Epithelial cell of esophagus (primary cell): ENCODE measurements at regions not wholly inside any gene's neighbourhood (a gene's known extent, or its start where the extent isn't known, plus 50 kb on each side); places are given as distances from the start of the nearest gene placed in this dataset.

Experiments used
- DNase-seq: peaks from one replicate; pipeline ENCODE4 v3.0.0; 2010; ENCODE audit warnings: low read depth
- H3K4me3 ChIP-seq: 2 replicates; pipeline ENCODE4 v1.5.1; 2011; ENCODE audit warnings: mild to moderate bottlenecking, low read length, control low read depth
- TF ChIP-seq, protein P1 (sequence below): IDR thresholded peaks from 2 replicates; pipeline ENCODE4 v1.5.1; 2011; ENCODE audit warnings: low read depth, mild to moderate bottlenecking, low read length, control low read depth, inconsistent platforms; ENCODE audit not compliant: insufficient read depth; ENCODE audit errors: missing control alignments

DNA sequence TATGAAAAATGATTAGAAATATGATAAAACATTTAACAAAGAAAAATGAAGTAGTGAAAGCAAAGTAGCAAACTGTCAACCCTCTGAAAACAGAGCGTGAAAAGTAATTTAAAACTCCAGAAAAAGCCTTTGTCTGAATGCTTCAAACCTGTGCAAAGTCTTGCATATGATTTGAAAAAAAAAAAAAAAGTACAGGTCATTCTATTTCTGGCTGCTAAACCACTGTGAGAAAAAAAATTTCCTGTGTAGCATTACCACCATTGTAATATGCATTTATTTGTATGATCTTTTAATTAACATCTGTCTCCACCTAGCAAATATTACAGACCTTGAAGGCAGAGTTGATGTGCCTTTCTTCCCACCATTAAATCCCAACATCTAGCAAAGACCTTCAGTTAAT is 82.1 kb upstream of the CCDC68 start:
- no peak for DNase-seq
- TF ChIP-seq, protein P1, sequence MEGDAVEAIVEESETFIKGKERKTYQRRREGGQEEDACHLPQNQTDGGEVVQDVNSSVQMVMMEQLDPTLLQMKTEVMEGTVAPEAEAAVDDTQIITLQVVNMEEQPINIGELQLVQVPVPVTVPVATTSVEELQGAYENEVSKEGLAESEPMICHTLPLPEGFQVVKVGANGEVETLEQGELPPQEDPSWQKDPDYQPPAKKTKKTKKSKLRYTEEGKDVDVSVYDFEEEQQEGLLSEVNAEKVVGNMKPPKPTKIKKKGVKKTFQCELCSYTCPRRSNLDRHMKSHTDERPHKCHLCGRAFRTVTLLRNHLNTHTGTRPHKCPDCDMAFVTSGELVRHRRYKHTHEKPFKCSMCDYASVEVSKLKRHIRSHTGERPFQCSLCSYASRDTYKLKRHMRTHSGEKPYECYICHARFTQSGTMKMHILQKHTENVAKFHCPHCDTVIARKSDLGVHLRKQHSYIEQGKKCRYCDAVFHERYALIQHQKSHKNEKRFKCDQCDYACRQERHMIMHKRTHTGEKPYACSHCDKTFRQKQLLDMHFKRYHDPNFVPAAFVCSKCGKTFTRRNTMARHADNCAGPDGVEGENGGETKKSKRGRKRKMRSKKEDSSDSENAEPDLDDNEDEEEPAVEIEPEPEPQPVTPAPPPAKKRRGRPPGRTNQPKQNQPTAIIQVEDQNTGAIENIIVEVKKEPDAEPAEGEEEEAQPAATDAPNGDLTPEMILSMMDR, result no peak
- no peak overlapping the region for H3K4me3 ChIP-seq

DNA sequence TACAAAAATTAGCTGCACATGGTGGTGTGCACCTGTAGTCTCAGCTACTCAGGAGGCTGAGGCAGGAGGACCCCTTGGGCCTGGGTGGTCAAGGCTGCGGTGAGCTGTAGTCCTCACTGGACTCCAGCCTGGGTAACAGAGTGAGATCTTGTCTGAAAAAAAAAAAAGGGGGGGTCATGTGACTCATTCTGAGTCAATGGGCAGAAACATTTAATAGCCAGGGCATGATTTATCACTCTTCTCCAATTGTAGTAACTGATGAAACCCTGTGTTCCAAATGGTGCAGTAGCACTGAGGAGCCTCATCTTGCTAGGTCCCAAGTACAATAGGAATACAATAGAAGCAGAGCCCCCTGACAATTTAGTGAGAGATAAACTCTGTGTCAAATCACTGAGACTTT is 78.9 kb upstream of the CCDC68 start:
- TF ChIP-seq, protein P1, result no peak
- peak; percentile 31 for DNase-seq

DNA sequence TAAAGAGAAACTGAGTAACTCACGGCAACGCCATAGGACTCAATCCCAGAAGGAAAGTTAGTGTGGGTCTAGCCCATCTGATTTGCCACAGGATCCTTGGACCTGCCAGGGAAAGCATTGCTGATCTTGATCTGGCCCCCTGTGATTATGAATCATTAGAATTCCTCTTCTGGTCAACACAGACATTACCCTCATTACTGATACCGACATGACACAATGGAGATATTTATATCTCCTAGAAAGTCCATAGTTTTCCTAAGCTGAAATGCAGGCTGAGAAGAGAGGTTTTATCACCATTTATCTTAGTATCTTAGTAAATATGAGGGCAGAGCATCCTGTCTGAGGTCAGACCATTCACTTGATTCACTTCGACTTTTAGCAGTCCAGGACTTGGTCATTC is 75.5 kb upstream of the CCDC68 start:
- DNase-seq, result no peak
- no peak overlapping the region for H3K4me3 ChIP-seq
- TF ChIP-seq, protein P1, result no peak

More for the DNA sequence above, 78.9 kb upstream of the CCDC68 start:
- H3K4me3 ChIP-seq, result no peak overlapping the region

DNA sequence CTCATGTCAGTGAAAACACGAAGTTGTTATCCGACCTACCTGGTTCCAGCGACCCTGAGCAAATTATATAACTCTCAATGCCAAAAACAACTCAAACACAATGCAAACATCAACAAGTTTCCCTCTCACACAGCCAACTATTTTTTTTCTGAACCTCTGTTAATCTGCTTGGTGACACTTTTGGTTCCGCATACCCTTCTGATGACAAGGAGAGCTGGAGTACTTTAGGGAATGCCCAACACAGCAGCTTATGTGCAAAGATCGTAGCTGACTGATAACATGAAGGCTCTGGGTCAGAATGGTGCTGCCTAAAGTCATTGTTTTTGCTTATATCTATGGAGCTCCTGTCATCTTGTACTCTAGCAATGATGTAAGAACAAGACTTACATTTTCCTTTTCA is 72.7 kb upstream of the CCDC68 start:
- DNase-seq, result peak; percentile 47
- TF ChIP-seq, protein P1, result no peak
- H3K4me3 ChIP-seq, result no peak overlapping the region

DNA sequence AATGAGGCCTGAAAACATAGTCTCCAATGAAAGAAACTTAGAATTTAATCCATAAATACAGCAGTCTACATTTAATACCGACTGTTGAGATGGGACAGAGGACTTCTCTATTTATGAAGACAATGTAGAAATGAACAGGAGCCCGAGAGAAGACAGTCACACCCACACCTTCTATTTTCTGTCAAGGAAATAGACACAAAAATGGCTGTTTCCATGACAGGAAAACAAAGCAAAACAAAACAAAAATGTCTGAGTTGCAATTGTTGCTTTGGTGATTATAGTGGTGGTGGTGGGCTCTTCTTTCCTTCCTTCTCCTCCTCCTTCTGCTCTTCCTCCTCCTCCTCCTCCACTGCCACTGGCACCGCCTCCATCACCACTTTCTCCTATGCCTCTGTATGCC is 72.3 kb upstream of the CCDC68 start:
- TF ChIP-seq, protein P1, result no peak
- H3K4me3 ChIP-seq, result no peak overlapping the region
- DNase-seq, result no peak

DNA sequence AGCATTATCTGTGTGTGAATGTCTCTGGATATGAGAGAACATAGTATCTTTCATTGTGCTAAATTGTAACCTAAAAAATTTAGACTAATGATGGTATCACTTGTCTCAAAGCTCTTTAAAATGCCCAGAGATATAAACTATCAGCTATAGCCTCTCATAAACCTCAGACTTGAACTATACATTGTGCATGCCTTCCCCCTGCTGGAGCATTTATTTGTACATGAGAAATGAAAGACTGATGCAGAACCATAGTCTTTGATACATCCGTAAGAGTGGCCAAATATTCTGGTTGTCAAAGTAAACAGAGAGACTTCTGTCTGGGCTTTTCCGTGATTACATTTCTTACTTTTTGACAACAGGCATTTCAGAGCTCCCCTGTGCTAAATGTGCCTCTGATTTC is 71.9 kb upstream of the CCDC68 start:
- H3K4me3 ChIP-seq, result no peak overlapping the region
- TF ChIP-seq, protein P1, result peak; percentile 7
- DNase-seq, result no peak

DNA sequence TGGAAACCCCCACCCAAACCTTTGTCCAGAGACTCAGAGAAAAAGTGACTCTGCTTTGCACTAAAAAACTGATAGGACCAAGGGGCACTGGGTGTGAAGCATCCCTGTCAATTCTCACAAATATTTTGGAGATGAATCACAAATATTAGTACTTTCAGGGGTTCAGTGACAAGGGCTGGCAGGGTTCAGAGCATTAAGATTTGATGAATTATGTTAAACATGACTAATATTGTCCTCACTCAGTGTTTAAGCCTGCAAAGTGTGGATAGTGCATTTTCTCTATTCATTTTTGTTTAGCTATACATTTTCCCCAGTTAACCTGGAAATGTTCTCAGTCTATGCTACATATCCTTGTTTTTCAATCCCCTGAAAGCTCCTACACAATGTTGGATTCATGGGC is 65.3 kb upstream of the CCDC68 start:
- TF ChIP-seq, protein P1, result no peak
- H3K4me3 ChIP-seq, result no peak overlapping the region
- no peak for DNase-seq
